ENCODE measurements at regions not wholly inside any gene's neighbourhood (a gene's known extent, or its start where the extent isn't known, plus 50 kb on each side); places are given as distances from the start of the nearest gene placed in this dataset.

GRCh38 chr18:10303171-10303570 is 151.3 kb upstream of the APCDD1 start:
- Histone ChIP-seq H3K4me1 (ENCODE audit: control insufficient read depth, insufficient read depth, low read length) (peaks cover 2% of the 10 kb centered on the region; the same call in 1 of the 2 replicates), H3K27me3 (ENCODE audit: control insufficient read depth, insufficient read depth, low read length) (peaks cover 7% of the 10 kb centered on the region), H2AK5ac (ENCODE audit: low read depth, low read length) (no peak overlapping the region), H4K20me1 (ENCODE audit: insufficient read depth, low read length) (no peaks in the 10 kb centered on the region), H2AK9ac (replicated peaks; ENCODE audit: low read depth, low read length, poor library complexity) (no peak overlapping the region), H3K4ac (ENCODE audit: low read depth, low read length) (no peak overlapping the region), H3K9me3 (ENCODE audit: control insufficient read depth, insufficient read depth, low read length) (no peaks in the 10 kb centered on the region), H3K9ac (ENCODE audit: low read depth, low read length) (no peak overlapping the region), H3K4me3 (ENCODE audit: insufficient read depth, low read depth, low read length) (no peak overlapping the region), H3K36me3 (ENCODE audit: control insufficient read depth, insufficient read depth, low read length) (no peaks in the 10 kb centered on the region), H3K27ac (ENCODE audit: insufficient read depth, low read length) (no peak overlapping the region), H3K18ac (ENCODE audit: low read depth, low read length) (no peak overlapping the region), H3K9me1 (ENCODE audit: insufficient read depth, low read length) (peaks cover 3% of the 10 kb centered on the region; the same call in 1 of the 2 replicates), H3K23ac (ENCODE audit: low read depth, low read length) (no peak overlapping the region), H3K4me2 (ENCODE audit: low read depth, low read length) (no peak overlapping the region), H2BK120ac (ENCODE audit: low read depth, low read length) (no peak overlapping the region), H2BK15ac (ENCODE audit: low read depth, low read length) (no peak overlapping the region), H2BK20ac (ENCODE audit: low read depth, low read length) (no peak overlapping the region), H4K5ac (ENCODE audit: low read depth, low read length) (no peak overlapping the region), H3K79me1 (ENCODE audit: low read depth in 1 of 2, low read length in 2 of 2) (no peaks in the 10 kb centered on the region), H3K56ac (ENCODE audit: extremely low read depth, insufficient read depth, low read length) (no peak overlapping the region), H4K8ac (ENCODE audit: low read depth in 2 of 2, low read length in 2 of 2) (no peak overlapping the region), H3K14ac (replicated peaks; ENCODE audit: low read depth, low read length) (no peak overlapping the region), H2AFZ (replicated peaks; ENCODE audit: low read length, poor library complexity) (no peak overlapping the region), H2BK5ac (ENCODE audit: low read depth, low read length, poor library complexity, severe bottlenecking) (no peak overlapping the region), H4K91ac (ENCODE audit: insufficient read depth, low read depth, low read length) (no peak overlapping the region)
- POLR2A ChIA-PET (ENCODE audit: unreplicated experiment), result no interaction called here
- in situ Hi-C loops (cut with MboI; ENCODE audit: low sequenced_read_pairs), result no loop called here
- no peak for ATAC-seq (ENCODE audit: low read depth)
- dilution Hi-C loops (cut with HindIII; ENCODE audit: low sequenced_read_pairs, unreplicated experiment), result no loop called here
- no TSS peak for BruUV-seq (replicated peaks)
- CTCF ChIA-PET, result no interaction called here
- no peak for DNase-seq
- intact Hi-C loops (cut with micrococcal nuclease), result no loop called here
- TF ChIP-seq MXI1 (IDR thresholded peaks at IDR 0.05; ENCODE audit: borderline replicate concordance, low read depth, low read length) (no peak), CHD1 (IDR thresholded peaks at IDR 0.05; ENCODE audit: low read depth, low read length) (no peak), CTCF (conservative IDR thresholded peaks at IDR 0.05; ENCODE audit: low read depth, low read length) (no peak), ELK1 (IDR thresholded peaks at IDR 0.05; ENCODE audit: borderline replicate concordance, low read depth, low read length) (no peak), SMC3 (IDR thresholded peaks at IDR 0.05; ENCODE audit: low read depth, low read length) (no peak), CEBPB (IDR thresholded peaks at IDR 0.05; ENCODE audit: low read depth, low read length) (no peak), MAZ (IDR thresholded peaks at IDR 0.05; ENCODE audit: borderline replicate concordance, low read depth, low read length) (no peak), POLR2A (IDR thresholded peaks at IDR 0.05; ENCODE audit: low read depth, low read length) (no peak), RAD21 (IDR thresholded peaks at IDR 0.05; ENCODE audit: low read length) (no peak), NFE2L2 (IDR thresholded peaks at IDR 0.05; ENCODE audit: low read depth, low read length) (no peak)
- 80% methylated on average over 2 of the region's 2 CpGs; no CpG with 5 or more reads in 1 of the 2 experiments for WGBS, 2 experiments (ENCODE audit: extremely low coverage in 2 of 2, insufficient read length in 1 of 2)

Data from IMR-90 (cell line).